ENCODE measurements at regions not wholly inside any gene's neighbourhood (a gene's known extent, or its start where the extent isn't known, plus 50 kb on each side); places are given as distances from the start of the nearest gene placed in this dataset.

GRCh38 chr13:64414381-64414780, 2815.8 kb downstream of the PCDH9 start:
- TF ChIP-seq TCF12 (IDR thresholded peaks at IDR 0.05; ENCODE audit: low read depth) (no peak), YY1 (IDR thresholded peaks at IDR 0.05; ENCODE audit: low read depth) (no peak)
- TF ChIP-seq, protein P1, sequence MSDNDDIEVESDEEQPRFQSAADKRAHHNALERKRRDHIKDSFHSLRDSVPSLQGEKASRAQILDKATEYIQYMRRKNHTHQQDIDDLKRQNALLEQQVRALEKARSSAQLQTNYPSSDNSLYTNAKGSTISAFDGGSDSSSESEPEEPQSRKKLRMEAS (IDR thresholded peaks at IDR 0.05): no peak
